Parathyroid adenoma (tissue), 2 donors: ENCODE measurements at regions not wholly inside any gene's neighbourhood (a gene's known extent, or its start where the extent isn't known, plus 50 kb on each side); places are given as distances from the start of the nearest gene placed in this dataset.
"Not testable (repeated sequence)": the region's sequence is repeated elsewhere in the genome, so short reads cannot be mapped to it uniquely, and the experiment has no call there.

ENCODE experiments used
- H2AFZ ChIP-seq: fragments of 300-600 bp; sonication (generic); one replicate; pipeline ENCODE4 v1.7.0; 2017; ENCODE audit warnings: antibody characterized with exemption, mild to moderate bottlenecking
- H3K27ac ChIP-seq: fragments of 300-600 bp; sonication (generic); one replicate; pipeline ENCODE4 v1.7.0; 2017
- H3K27me3 ChIP-seq: fragments of 300-600 bp; sonication (generic); one replicate; pipeline ENCODE4 v1.7.0; 2017; ENCODE audit warnings: low read length; ENCODE audit not compliant: control insufficient read depth, insufficient read depth
- H3K36me3 ChIP-seq: fragments of 300-600 bp; sonication (generic); one replicate; pipeline ENCODE4 v1.7.0; 2017; ENCODE audit warnings: low read length; ENCODE audit not compliant: control insufficient read depth, insufficient read depth
- H3K4me1 ChIP-seq: fragments of 300-600 bp; sonication (generic); one replicate; pipeline ENCODE4 v1.7.0; 2017; ENCODE audit warnings: control low read depth
- H3K4me2 ChIP-seq: fragments of 300-600 bp; sonication (generic); one replicate; pipeline ENCODE4 v1.7.0; 2017; ENCODE audit warnings: low read length
- H3K4me3 ChIP-seq: fragments of 300-600 bp; sonication (generic); one replicate; pipeline ENCODE4 v1.7.0; 2017; ENCODE audit warnings: low read depth, low read length
- H3K79me2 ChIP-seq: fragments of 300-600 bp; sonication (generic); one replicate; pipeline ENCODE4 v1.7.0; 2017; ENCODE audit warnings: control low read depth
- H3K9ac ChIP-seq: fragments of 300-600 bp; sonication (generic); one replicate; pipeline ENCODE4 v1.7.0; 2017; ENCODE audit warnings: mild to moderate bottlenecking
- H3K9me3 ChIP-seq: fragments of 300-600 bp; sonication (generic); one replicate; pipeline ENCODE4 v1.7.0; 2017; ENCODE audit warnings: low read length; ENCODE audit not compliant: control insufficient read depth
- CTCF ChIP-seq: fragments of 300-600 bp; sonication (generic); IDR thresholded peaks from one replicate; pipeline ENCODE4 v1.7.0; 2017; ENCODE audit warnings: antibody characterized with exemption, mild to moderate bottlenecking
- donor health status: primary hyperparathyroidism.

GRCh38 chr10:21355591-21356011 lies 169.9 kb downstream of the SKIDA1 start:
- H3K9me3 ChIP-seq = no peaks in the 10 kb centered on the region
- H3K27ac ChIP-seq = peak overlapping the region; percentile 52
- peak overlapping the region; percentile 31 for H3K4me2 ChIP-seq
- no peak overlapping the region for H3K4me3 ChIP-seq
- no peak overlapping the region for H3K9ac ChIP-seq
- H3K4me1 ChIP-seq = peaks cover 41% of the 10 kb centered on the region
- no peaks in the 10 kb centered on the region for H3K36me3 ChIP-seq
- H3K79me2 ChIP-seq = no peaks in the 10 kb centered on the region
- H3K27me3 ChIP-seq = no peaks in the 10 kb centered on the region
- no peak for TF ChIP-seq CTCF
- H2AFZ ChIP-seq = peak overlapping the region; percentile 9

- no peak overlapping the region for H3K4me3 ChIP-seq
- H3K79me2 ChIP-seq = no peaks in the 10 kb centered on the region
- H3K27ac ChIP-seq = peak overlapping the region; percentile 89
Observed at GRCh38 chr10:21352886-21353285, 172.6 kb downstream of the SKIDA1 start.

GRCh38 chr10:21351594-21351993 lies 173.9 kb downstream of the SKIDA1 start:
- H3K36me3 ChIP-seq, H3K27me3 ChIP-seq, H3K4me3 ChIP-seq, H3K9me3 ChIP-seq, H3K79me2 ChIP-seq, H3K9ac ChIP-seq: not testable (repeated sequence)
- peaks cover 51% of the 10 kb centered on the region for H3K4me1 ChIP-seq
- H3K4me2 ChIP-seq = peak overlapping the region; percentile 32
- H3K27ac ChIP-seq = peak overlapping the region; percentile 89
- H2AFZ ChIP-seq = peak overlapping the region; percentile 73

More at GRCh38 chr10:21352886-21353285, 172.6 kb downstream of the SKIDA1 start:
- H3K9ac ChIP-seq = no peak overlapping the region
- H3K27me3 ChIP-seq = no peaks in the 10 kb centered on the region
- no peaks in the 10 kb centered on the region for H3K36me3 ChIP-seq
- TF ChIP-seq CTCF = no peak
- H2AFZ ChIP-seq = peak overlapping the region; percentile 30
- H3K4me1 ChIP-seq = peaks cover 56% of the 10 kb centered on the region
- H3K9me3 ChIP-seq = no peaks in the 10 kb centered on the region
- no peak overlapping the region for H3K4me2 ChIP-seq

- Histone ChIP-seq H3K9ac (no peak overlapping the region), H3K9me3 (no peaks in the 10 kb centered on the region), H3K4me3 (no peak overlapping the region), H3K4me1 (peaks cover 44% of the 10 kb centered on the region), H3K79me2 (no peaks in the 10 kb centered on the region), H2AFZ (peak overlapping the region; percentile 59), H3K27ac (peak overlapping the region; percentile 89), H3K27me3 (no peaks in the 10 kb centered on the region), H3K4me2 (peak overlapping the region; percentile 7), H3K36me3 (no peaks in the 10 kb centered on the region)
- TF ChIP-seq CTCF = no peak
Observed at GRCh38 chr10:21349912-21350286, 175.6 kb downstream of the SKIDA1 start.

- no peaks in the 10 kb centered on the region for H3K36me3 ChIP-seq
- H3K27me3 ChIP-seq = no peaks in the 10 kb centered on the region
- H3K4me1 ChIP-seq = peaks cover 39% of the 10 kb centered on the region
- no peak for TF ChIP-seq CTCF
- H3K4me2 ChIP-seq = no peak overlapping the region
- H3K79me2 ChIP-seq = no peaks in the 10 kb centered on the region
- H3K9ac ChIP-seq = no peak overlapping the region
- H3K27ac ChIP-seq = no peak overlapping the region
- no peak overlapping the region for H3K4me3 ChIP-seq
- no peaks in the 10 kb centered on the region for H3K9me3 ChIP-seq
- H2AFZ ChIP-seq = peak overlapping the region; percentile 10
Observed at GRCh38 chr10:21347785-21348170, 177.7 kb downstream of the SKIDA1 start.
